ENCODE measurements at regions not wholly inside any gene's neighbourhood (a gene's known extent, or its start where the extent isn't known, plus 50 kb on each side); places are given as distances from the start of the nearest gene placed in this dataset.

DNA sequence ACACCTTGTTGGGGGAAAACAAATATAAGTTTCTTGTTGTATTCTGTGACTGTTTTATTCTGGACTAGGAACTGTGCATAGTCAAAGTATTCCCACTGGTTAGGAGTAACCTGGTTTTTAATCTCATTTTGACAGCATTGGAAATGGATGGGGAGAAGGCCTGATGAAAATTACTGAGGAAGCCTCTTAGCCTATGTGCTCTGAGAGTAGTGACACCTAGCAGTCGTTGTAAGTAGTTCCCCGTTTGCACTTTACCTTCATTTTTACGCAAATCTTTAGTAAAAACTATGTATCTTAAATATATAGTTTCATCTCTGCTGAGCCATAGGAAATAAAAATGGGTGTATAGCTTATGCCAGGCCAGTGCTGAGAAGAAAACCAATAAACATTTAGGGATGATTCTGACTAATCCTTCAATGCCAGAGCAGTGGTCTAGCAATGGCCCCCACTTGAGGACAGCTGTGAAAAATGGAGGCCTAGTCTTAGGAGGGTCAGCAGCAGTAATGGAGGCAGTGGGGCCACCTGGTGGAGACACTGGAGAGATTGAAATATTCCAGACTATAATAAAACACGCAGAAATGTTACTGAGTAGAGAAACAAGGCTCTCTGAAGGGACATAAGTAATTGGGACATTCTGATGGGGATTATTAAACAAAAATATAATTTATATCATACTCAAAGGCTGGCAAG, 133.2 kb upstream of the NOVA1 start:
- H3K9me3 ChIP-seq (ENCODE audit: insufficient read depth, low read length, severe bottlenecking), result no peaks in the 10 kb centered on the region
- H2AFZ ChIP-seq (ENCODE audit: low read depth, low read length), result no peak overlapping the region
- TF ChIP-seq, protein P1, sequence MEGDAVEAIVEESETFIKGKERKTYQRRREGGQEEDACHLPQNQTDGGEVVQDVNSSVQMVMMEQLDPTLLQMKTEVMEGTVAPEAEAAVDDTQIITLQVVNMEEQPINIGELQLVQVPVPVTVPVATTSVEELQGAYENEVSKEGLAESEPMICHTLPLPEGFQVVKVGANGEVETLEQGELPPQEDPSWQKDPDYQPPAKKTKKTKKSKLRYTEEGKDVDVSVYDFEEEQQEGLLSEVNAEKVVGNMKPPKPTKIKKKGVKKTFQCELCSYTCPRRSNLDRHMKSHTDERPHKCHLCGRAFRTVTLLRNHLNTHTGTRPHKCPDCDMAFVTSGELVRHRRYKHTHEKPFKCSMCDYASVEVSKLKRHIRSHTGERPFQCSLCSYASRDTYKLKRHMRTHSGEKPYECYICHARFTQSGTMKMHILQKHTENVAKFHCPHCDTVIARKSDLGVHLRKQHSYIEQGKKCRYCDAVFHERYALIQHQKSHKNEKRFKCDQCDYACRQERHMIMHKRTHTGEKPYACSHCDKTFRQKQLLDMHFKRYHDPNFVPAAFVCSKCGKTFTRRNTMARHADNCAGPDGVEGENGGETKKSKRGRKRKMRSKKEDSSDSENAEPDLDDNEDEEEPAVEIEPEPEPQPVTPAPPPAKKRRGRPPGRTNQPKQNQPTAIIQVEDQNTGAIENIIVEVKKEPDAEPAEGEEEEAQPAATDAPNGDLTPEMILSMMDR (IDR thresholded peaks at IDR 0.05; ENCODE audit: borderline replicate concordance, extremely low read depth, low read length, poor library complexity, severe bottlenecking), result peak; percentile 6
- no peak for TF ChIP-seq EZH2 (IDR thresholded peaks at IDR 0.05; ENCODE audit: borderline replicate concordance, low read depth, low read length, severe bottlenecking)
- no peak overlapping the region for H3K9ac ChIP-seq (ENCODE audit: low read depth, low read length)
- no peaks in the 10 kb centered on the region for H3K4me1 ChIP-seq (ENCODE audit: insufficient read depth, low read length)
- H3K27me3 ChIP-seq (ENCODE audit: insufficient read depth, low read length, poor library complexity), result no peaks in the 10 kb centered on the region
- H3K36me3 ChIP-seq (ENCODE audit: insufficient read depth, low read length), result no peaks in the 10 kb centered on the region
- DNase-seq (no peak), ATAC-seq (ENCODE audit: insufficient read depth, low read depth) (no peak)
- no peaks in the 10 kb centered on the region for H4K20me1 ChIP-seq (ENCODE audit: insufficient read depth, low read length)
- no peaks in the 10 kb centered on the region for H3K79me2 ChIP-seq (ENCODE audit: insufficient read depth, low read length)
- H3K4me3 ChIP-seq (ENCODE audit: low read depth in 1 of 2, low read length in 2 of 2), result no peak overlapping the region
- H3K4me2 ChIP-seq (ENCODE audit: insufficient read depth, low read length), result no peak overlapping the region
- H3K27ac ChIP-seq (ENCODE audit: low read length), result no peak overlapping the region

DNA sequence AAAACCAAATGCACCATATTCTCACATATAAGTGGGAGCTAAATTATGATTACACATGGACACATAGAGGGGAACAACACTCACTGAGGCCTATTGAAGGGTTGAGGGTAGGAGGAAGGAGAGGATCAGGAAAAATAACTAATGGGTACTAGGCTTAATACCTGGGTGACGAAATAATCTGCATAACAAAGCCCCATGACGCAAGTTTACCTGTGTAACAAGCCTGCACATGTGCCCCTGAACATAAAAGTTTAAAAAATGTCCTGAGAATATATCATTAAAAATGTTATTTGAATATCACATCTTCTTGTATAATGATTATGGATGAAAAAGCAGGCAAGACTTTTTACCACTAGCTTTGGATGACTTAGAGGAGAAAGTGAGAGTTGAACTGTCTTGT, 138.0 kb upstream of the NOVA1 start:
- H3K9me3 ChIP-seq (ENCODE audit: insufficient read depth, low read length, severe bottlenecking), result no peaks in the 10 kb centered on the region
- H3K36me3 ChIP-seq (ENCODE audit: insufficient read depth, low read length), result no peaks in the 10 kb centered on the region
- no peak overlapping the region for H3K9ac ChIP-seq (ENCODE audit: low read depth, low read length)
- ATAC-seq (ENCODE audit: insufficient read depth, low read depth), result no peak
- H3K79me2 ChIP-seq (ENCODE audit: insufficient read depth, low read length), result no peaks in the 10 kb centered on the region
- no peak overlapping the region for H2AFZ ChIP-seq (ENCODE audit: low read depth, low read length)
- no peaks in the 10 kb centered on the region for H3K27me3 ChIP-seq (ENCODE audit: insufficient read depth, low read length, poor library complexity)
- TF ChIP-seq, protein P1 (IDR thresholded peaks at IDR 0.05; ENCODE audit: borderline replicate concordance, extremely low read depth, low read length, poor library complexity, severe bottlenecking), result no peak
- TF ChIP-seq EZH2 (IDR thresholded peaks at IDR 0.05; ENCODE audit: borderline replicate concordance, low read depth, low read length, severe bottlenecking), result no peak
- no peak for DNase-seq
- H3K4me2 ChIP-seq (ENCODE audit: insufficient read depth, low read length), result no peak overlapping the region
- no peak overlapping the region for H3K27ac ChIP-seq (ENCODE audit: low read length)
- H3K4me1 ChIP-seq (ENCODE audit: insufficient read depth, low read length), result no peaks in the 10 kb centered on the region
- no peak overlapping the region for H3K4me3 ChIP-seq (ENCODE audit: low read depth in 1 of 2, low read length in 2 of 2)
- H4K20me1 ChIP-seq (ENCODE audit: insufficient read depth, low read length), result no peaks in the 10 kb centered on the region

DNA sequence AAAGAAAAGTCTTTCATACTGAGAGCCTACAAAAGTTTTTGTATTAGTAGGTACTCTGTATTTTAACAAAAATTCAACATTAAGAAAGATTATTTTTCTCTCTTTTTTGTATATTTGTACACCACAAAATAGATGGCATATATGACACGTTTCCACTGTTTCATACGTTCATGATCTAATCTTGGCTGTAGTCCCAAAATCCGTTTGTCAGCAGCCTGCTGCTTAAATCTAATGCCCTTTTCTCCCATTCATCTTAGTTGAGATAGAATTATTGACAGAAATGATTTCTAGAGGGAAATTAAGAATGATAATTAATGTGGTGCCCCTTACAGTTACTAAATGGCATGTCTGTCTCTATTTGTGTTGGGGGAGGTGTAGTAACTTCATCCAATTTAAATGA, 140.7 kb upstream of the NOVA1 start:
- H3K9ac ChIP-seq (ENCODE audit: low read depth, low read length), result no peak overlapping the region
- H3K36me3 ChIP-seq (ENCODE audit: insufficient read depth, low read length), result no peaks in the 10 kb centered on the region
- H4K20me1 ChIP-seq (ENCODE audit: insufficient read depth, low read length), result no peaks in the 10 kb centered on the region
- H3K27ac ChIP-seq (ENCODE audit: low read length), result no peak overlapping the region
- ATAC-seq (ENCODE audit: insufficient read depth, low read depth) (no peak), DNase-seq (no peak)
- no peaks in the 10 kb centered on the region for H3K4me1 ChIP-seq (ENCODE audit: insufficient read depth, low read length)
- H3K79me2 ChIP-seq (ENCODE audit: insufficient read depth, low read length), result no peaks in the 10 kb centered on the region
- H3K4me3 ChIP-seq (ENCODE audit: low read depth in 1 of 2, low read length in 2 of 2), result no peak overlapping the region
- H2AFZ ChIP-seq (ENCODE audit: low read depth, low read length), result no peak overlapping the region
- no peak for TF ChIP-seq EZH2 (IDR thresholded peaks at IDR 0.05; ENCODE audit: borderline replicate concordance, low read depth, low read length, severe bottlenecking)
- TF ChIP-seq, protein P1 (IDR thresholded peaks at IDR 0.05; ENCODE audit: borderline replicate concordance, extremely low read depth, low read length, poor library complexity, severe bottlenecking), result no peak
- H3K27me3 ChIP-seq (ENCODE audit: insufficient read depth, low read length, poor library complexity), result no peaks in the 10 kb centered on the region
- no peaks in the 10 kb centered on the region for H3K9me3 ChIP-seq (ENCODE audit: insufficient read depth, low read length, severe bottlenecking)
- H3K4me2 ChIP-seq (ENCODE audit: insufficient read depth, low read length), result no peak overlapping the region
